ENCODE measurements at regions not wholly inside any gene's neighbourhood (a gene's known extent, or its start where the extent isn't known, plus 50 kb on each side); places are given as distances from the start of the nearest gene placed in this dataset.

DNA sequence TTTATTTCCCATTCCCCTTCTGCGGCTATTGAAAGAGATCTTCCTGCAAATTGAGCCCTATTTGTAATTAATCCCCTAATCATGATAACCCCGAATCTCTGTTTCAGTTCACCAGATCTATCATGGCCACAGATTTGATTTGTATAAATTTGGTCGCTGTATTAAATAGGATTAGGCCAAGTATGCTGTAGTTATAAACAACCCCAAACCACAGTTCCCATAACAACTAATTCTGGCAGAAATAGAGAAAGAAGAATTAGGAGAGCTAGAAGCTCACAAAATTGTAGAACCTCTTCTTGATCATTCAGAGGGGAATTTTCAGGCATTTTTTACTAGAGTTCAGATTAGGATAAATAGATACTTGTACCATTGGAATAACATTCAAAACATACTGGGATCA lies 433.7 kb upstream of the TNP1 start:
- TF ChIP-seq CHCHD3 (CRISPR knock-in tag; IDR thresholded peaks at IDR 0.05) (no peak), FUBP1 (CRISPR knock-in tag; IDR thresholded peaks at IDR 0.05; ENCODE audit: borderline replicate concordance) (no peak)
- TF ChIP-seq, protein P1, sequence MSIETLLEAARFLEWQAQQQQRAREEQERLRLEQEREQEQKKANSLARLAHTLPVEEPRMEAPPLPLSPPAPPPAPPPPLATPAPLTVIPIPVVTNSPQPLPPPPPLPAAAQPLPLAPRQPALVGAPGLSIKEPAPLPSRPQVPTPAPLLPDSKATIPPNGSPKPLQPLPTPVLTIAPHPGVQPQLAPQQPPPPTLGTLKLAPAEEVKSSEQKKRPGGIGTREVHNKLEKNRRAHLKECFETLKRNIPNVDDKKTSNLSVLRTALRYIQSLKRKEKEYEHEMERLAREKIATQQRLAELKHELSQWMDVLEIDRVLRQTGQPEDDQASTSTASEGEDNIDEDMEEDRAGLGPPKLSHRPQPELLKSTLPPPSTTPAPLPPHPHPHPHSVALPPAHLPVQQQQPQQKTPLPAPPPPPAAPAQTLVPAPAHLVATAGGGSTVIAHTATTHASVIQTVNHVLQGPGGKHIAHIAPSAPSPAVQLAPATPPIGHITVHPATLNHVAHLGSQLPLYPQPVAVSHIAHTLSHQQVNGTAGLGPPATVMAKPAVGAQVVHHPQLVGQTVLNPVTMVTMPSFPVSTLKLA (IDR thresholded peaks at IDR 0.05) = no peak
- ATAC-seq (no peak), FAIRE-seq (no peak), DNase-seq (ENCODE audit: low spot score) (no peak)
- Histone ChIP-seq H3K27ac (ENCODE audit: extremely low read length, insufficient read depth, low read length) (no peak overlapping the region), H3K9ac (ENCODE audit: insufficient read depth, low read depth, low read length) (no peak overlapping the region), H3K4me3 (replicated peaks in 1 of 3; ENCODE audit: insufficient read depth in 1 of 3, low read depth in 2 of 3, low read length in 3 of 3) (no peak overlapping the region), H3K79me2 (ENCODE audit: insufficient read depth, low read length) (no peaks in the 10 kb centered on the region), H3K27me3 (ENCODE audit: control insufficient read depth in 1 of 2, insufficient read depth in 2 of 2, low read length in 2 of 2) (peaks cover 0 to 3% of the 10 kb centered on the region in 2 experiments; a peak in 1 of 5 replicates), H2AFZ (ENCODE audit: low read length) (no peak overlapping the region), H4K20me1 (ENCODE audit: insufficient read depth, low read length) (no peaks in the 10 kb centered on the region), H3K36me3 (replicated peaks in 1 of 2; ENCODE audit: control insufficient read depth in 1 of 2, insufficient read depth in 2 of 2, low read length in 2 of 2) (no peaks in the 10 kb centered on the region), H3K9me3 (ENCODE audit: low read length) (peaks cover 8% of the 10 kb centered on the region), H3K4me1 (ENCODE audit: insufficient read depth, low read length) (no peaks in the 10 kb centered on the region), H3K4me2 (ENCODE audit: low read depth, low read length) (no peak overlapping the region)
- in situ Hi-C loops (cut with HindIII; ENCODE audit: extremely low pct_ligation_motif_present, low pct_unique_long_range_greater_than_20kb) = no loop called here
- WGBS (ENCODE audit: low lambda C conversion rate) = 12% methylated on average over 3 of the region's 3 CpGs
- ChIA-PET CTCF (ENCODE audit: low intra/inter-chr PET ratio, low total read pairs) (no interaction called here), POLR2A (no interaction called here)
- BruUV-seq (replicated peaks) = no TSS peak
- intact Hi-C loops (cut with micrococcal nuclease; ENCODE audit: unreplicated experiment) = no loop called here

DNA sequence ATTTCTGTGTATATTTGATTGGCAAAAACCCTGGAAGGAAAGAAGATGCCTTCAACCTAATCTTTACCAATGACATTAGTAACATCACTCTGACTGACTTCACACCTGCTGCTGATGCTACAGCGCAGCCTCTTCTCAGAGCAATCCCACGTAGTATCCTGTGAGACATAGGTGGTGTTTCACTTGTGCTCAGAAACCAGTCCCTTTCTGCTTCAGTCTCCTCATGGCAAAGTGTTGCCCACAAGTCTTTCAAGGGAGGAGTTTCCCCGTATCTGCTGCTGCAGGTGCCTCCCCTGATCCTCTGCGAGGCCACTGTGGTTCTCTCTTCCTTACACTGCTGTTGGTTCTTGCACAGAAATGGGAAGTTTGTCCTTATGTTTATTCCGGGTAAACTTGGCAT lies 433.2 kb upstream of the TNP1 start:
- intact Hi-C loops (cut with micrococcal nuclease; ENCODE audit: unreplicated experiment) (no loop called here), in situ Hi-C loops (cut with HindIII; ENCODE audit: extremely low pct_ligation_motif_present, low pct_unique_long_range_greater_than_20kb) (no loop called here)
- 18% methylated on average over 5 of the region's 5 CpGs for WGBS (ENCODE audit: low lambda C conversion rate)
- CTCF ChIA-PET (ENCODE audit: low intra/inter-chr PET ratio, low total read pairs) = no interaction called here
- peaks cover 0 to 3% of the 10 kb centered on the region in 2 experiments; a peak in 1 of 5 replicates for H3K27me3 ChIP-seq (ENCODE audit: control insufficient read depth in 1 of 2, insufficient read depth in 2 of 2, low read length in 2 of 2)
- no peak overlapping the region for H3K27ac ChIP-seq (ENCODE audit: extremely low read length, insufficient read depth, low read length)
- H3K4me1 ChIP-seq (ENCODE audit: insufficient read depth, low read length) = no peaks in the 10 kb centered on the region
- no peaks in the 10 kb centered on the region for H3K36me3 ChIP-seq (replicated peaks in 1 of 2; ENCODE audit: control insufficient read depth in 1 of 2, insufficient read depth in 2 of 2, low read length in 2 of 2)
- no peak for TF ChIP-seq XBP1 (CRISPR knock-in tag; IDR thresholded peaks at IDR 0.05)
- TF ChIP-seq, protein P2, sequence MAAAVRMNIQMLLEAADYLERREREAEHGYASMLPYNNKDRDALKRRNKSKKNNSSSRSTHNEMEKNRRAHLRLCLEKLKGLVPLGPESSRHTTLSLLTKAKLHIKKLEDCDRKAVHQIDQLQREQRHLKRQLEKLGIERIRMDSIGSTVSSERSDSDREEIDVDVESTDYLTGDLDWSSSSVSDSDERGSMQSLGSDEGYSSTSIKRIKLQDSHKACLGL (CRISPR knock-in tag; IDR thresholded peaks at IDR 0.05) = no peak
- H3K9me3 ChIP-seq (ENCODE audit: low read length) = peaks cover 8% of the 10 kb centered on the region
- H3K4me3 ChIP-seq (replicated peaks in 1 of 3; ENCODE audit: insufficient read depth in 1 of 3, low read depth in 2 of 3, low read length in 3 of 3) = no peak overlapping the region
- FAIRE-seq (no peak), DNase-seq (ENCODE audit: low spot score) (no peak), ATAC-seq (no peak)
- H4K20me1 ChIP-seq (ENCODE audit: insufficient read depth, low read length) = no peaks in the 10 kb centered on the region
- no peak overlapping the region for H3K9ac ChIP-seq (ENCODE audit: insufficient read depth, low read depth, low read length)
- POLR2A ChIA-PET = no interaction called here
- H3K79me2 ChIP-seq (ENCODE audit: insufficient read depth, low read length) = no peaks in the 10 kb centered on the region
- no TSS peak for BruUV-seq (replicated peaks)
- no peak overlapping the region for H3K4me2 ChIP-seq (ENCODE audit: low read depth, low read length)
- no peak overlapping the region for H2AFZ ChIP-seq (ENCODE audit: low read length)
